Tibial nerve (tissue), 4 donors: ENCODE measurements at regions not wholly inside any gene's neighbourhood (a gene's known extent, or its start where the extent isn't known, plus 50 kb on each side); places are given as distances from the start of the nearest gene placed in this dataset.

Source experiments
- DNase-seq, 2 donors: peaks; one replicate each; pipeline ENCODE4 v3.0.0-alpha.2; 2019; ENCODE audit warnings: low spot score in 2 of 2
- H3K27ac ChIP-seq, 4 donors: fragments of 200-600 bp; sonication (generic) in 3 of 4; one replicate each; pipeline ENCODE4 v1.5.1; 2017 to 2019; ENCODE audit warnings: mild to moderate bottlenecking in 1 of 4
- H3K27me3 ChIP-seq, 2 donors: fragments of 200-600 bp; sonication (generic) in 1 of 2; one replicate each; pipeline versions ENCODE4 v1.5.1 to v1.6.0; 2017 to 2019
- H3K36me3 ChIP-seq, 3 donors: fragments of 200-600 bp; sonication (generic); one replicate each; pipeline ENCODE4 v1.5.1; 2018 to 2019
- H3K4me1 ChIP-seq, 4 donors: fragments of 200-600 bp; sonication (generic) in 3 of 4; one replicate each; pipeline ENCODE4 v1.5.1; 2017 to 2019
- H3K4me3 ChIP-seq, 4 donors: fragments of 200-600 bp; sonication (generic) in 3 of 4; one replicate each; pipeline ENCODE4 v1.5.1; 2017 to 2019; ENCODE audit warnings: mild to moderate bottlenecking in 1 of 4, moderate library complexity in 1 of 4
- H3K9me3 ChIP-seq, 4 donors: fragments of 200-600 bp; sonication (generic) in 3 of 4; one replicate each; pipeline ENCODE4 v1.5.1; 2017 to 2019
- EP300 ChIP-seq, 2 donors: sonication (generic); formaldehyde crosslinking; IDR thresholded peaks; one replicate each; pipeline ENCODE4 v1.6.1; 2017; ENCODE audit warnings: antibody characterized with exemption in 2 of 2, mild to moderate bottlenecking in 1 of 2
- POLR2A ChIP-seq, 2 donors: fragments of 450-650 bp; IDR thresholded peaks; one replicate each; pipeline ENCODE4 v1.6.1; 2017; ENCODE audit warnings: antibody characterized with exemption in 2 of 2, mild to moderate bottlenecking in 2 of 2, moderate library complexity in 2 of 2
- WGBS, 2 donors: methylation state at CpG; one replicate each; pipeline ENCODE4 v1.1.5; 2018; 5-methylcytosine and 5-hydroxymethylcytosine counted together
- TF ChIP-seq, protein P1 (sequence below), 5 experiments: fragments of 200-600 bp in 3 of 5; fragments of 450-650 bp in 2 of 5; sonication (generic) in 3 of 5; IDR thresholded peaks; one replicate each; pipeline ENCODE4 v1.5.1; 2016 to 2019; ENCODE audit warnings: antibody characterized with exemption in 5 of 5, mild to moderate bottlenecking in 3 of 5, moderate library complexity in 2 of 5

DNA sequence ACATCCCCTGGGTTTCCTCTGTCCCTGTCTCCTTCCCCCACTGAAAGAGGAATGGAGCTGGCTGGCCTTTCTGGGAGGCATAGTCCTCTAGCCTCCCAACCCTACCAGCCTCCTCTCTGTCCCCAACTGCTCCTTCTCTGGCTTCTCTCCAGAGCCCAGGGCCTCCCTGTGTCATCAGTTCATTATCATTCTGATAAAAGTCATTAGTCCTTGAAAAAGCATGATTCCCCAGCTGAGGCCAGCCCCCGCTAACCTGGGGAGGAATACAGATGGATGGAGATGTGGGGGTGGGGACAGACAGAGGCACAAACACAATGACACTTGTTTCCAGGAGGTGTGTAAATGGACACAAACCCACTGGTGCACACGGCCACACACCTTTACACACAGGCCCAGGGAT lies 73.6 kb upstream of the HSPA9 start:
- DNase-seq: no peak
- no peak overlapping the region for H3K4me3 ChIP-seq
- TF ChIP-seq EP300 (IDR thresholded peaks at IDR 0.05) (no peak), POLR2A (IDR thresholded peaks at IDR 0.05) (no peak)
- TF ChIP-seq, protein P1, sequence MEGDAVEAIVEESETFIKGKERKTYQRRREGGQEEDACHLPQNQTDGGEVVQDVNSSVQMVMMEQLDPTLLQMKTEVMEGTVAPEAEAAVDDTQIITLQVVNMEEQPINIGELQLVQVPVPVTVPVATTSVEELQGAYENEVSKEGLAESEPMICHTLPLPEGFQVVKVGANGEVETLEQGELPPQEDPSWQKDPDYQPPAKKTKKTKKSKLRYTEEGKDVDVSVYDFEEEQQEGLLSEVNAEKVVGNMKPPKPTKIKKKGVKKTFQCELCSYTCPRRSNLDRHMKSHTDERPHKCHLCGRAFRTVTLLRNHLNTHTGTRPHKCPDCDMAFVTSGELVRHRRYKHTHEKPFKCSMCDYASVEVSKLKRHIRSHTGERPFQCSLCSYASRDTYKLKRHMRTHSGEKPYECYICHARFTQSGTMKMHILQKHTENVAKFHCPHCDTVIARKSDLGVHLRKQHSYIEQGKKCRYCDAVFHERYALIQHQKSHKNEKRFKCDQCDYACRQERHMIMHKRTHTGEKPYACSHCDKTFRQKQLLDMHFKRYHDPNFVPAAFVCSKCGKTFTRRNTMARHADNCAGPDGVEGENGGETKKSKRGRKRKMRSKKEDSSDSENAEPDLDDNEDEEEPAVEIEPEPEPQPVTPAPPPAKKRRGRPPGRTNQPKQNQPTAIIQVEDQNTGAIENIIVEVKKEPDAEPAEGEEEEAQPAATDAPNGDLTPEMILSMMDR (IDR thresholded peaks at IDR 0.05): no peak
- no peaks in the 10 kb centered on the region for H3K27me3 ChIP-seq
- no peaks in the 10 kb centered on the region for H3K9me3 ChIP-seq
- H3K36me3 ChIP-seq: no peaks in the 10 kb centered on the region
- H3K4me1 ChIP-seq: peaks cover 0 to 20% (median 0%) of the 10 kb centered on the region in 4 donors
- H3K27ac ChIP-seq: no peak overlapping the region
- WGBS, 2 donors: 98 to 100% methylated on average over 1 to 2 of the region's 2 CpGs

DNA sequence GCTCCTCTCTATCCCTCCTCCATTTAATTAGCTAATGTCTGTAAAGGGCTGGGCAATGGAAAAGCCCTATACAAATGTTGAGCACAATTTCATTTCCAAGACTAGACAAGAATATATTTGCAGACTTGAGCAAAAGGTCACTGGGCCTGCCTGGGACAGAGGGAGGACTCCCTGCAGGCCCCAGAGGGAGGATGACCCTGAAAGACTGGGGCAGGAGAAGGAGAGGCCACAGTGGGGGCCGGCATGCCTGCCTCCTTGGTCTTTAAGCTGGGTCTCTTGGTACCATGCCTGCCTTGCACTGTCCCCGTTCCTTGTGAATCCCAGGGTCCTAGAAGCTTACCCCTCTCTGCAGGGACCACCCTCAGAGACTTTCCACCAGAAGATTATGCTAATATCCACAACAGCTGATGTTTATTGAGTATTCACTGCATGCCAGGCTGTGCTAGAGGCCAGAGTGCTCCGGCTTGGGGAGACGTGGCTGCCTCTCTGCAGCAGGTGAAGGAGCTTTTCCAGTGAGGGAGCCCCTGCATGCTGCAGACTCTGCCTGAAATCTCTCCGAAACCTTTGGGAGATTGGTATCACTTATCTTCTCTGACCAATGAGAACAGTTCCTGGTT lies 72.7 kb upstream of the HSPA9 start:
- Histone ChIP-seq H3K4me1 (peaks cover 0 to 19% (median 0%) of the 10 kb centered on the region in 4 donors), H3K36me3 (no peaks in the 10 kb centered on the region), H3K4me3 (no peak overlapping the region), H3K27ac (no peak overlapping the region), H3K27me3 (no peaks in the 10 kb centered on the region), H3K9me3 (no peaks in the 10 kb centered on the region)
- TF ChIP-seq, protein P1 (IDR thresholded peaks at IDR 0.05): no peak
- TF ChIP-seq EP300 (IDR thresholded peaks at IDR 0.05): no peak
- TF ChIP-seq POLR2A (IDR thresholded peaks at IDR 0.05): no peak
- no peak for DNase-seq
- 81 to 90% methylated on average over 4 to 5 of the region's 5 CpGs for WGBS, 2 donors

DNA sequence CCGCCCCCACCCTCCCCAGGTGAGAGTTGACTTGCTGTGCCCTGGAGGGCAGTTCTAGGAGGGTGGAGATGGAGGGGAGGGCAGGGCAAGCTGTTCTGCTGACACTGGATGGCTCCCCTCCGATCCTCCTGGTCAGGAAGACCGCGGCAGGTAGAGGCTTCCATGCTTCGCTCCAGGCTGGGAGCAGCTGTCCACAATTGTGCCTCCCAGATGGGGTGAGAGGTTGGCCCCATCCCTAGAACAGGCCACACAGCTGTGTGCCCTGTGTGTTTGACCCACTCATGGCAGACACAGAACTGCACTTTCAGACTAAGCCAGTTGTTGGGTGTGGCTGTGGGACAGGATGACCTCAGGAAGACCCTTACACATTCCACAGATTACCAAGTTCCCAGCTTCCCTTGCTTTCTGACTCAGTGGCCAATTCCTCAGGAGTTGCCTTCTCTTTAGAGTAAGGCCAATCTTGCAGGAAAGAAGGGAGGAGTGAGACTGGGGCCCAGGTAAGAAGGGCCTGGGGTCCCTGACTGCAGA lies 72.1 kb upstream of the HSPA9 start:
- Histone ChIP-seq H3K36me3 (no peaks in the 10 kb centered on the region), H3K4me1 (peaks cover 0 to 19% (median 0%) of the 10 kb centered on the region in 4 donors), H3K27ac (no peak overlapping the region), H3K4me3 (no peak overlapping the region), H3K27me3 (no peaks in the 10 kb centered on the region), H3K9me3 (no peaks in the 10 kb centered on the region)
- no peak for DNase-seq
- no peak for TF ChIP-seq EP300 (IDR thresholded peaks at IDR 0.05)
- TF ChIP-seq, protein P1 (IDR thresholded peaks at IDR 0.05): no peak
- no peak for TF ChIP-seq POLR2A (IDR thresholded peaks at IDR 0.05)
- 78 to 98% methylated on average over 4 to 5 of the region's 5 CpGs for WGBS, 2 donors

DNA sequence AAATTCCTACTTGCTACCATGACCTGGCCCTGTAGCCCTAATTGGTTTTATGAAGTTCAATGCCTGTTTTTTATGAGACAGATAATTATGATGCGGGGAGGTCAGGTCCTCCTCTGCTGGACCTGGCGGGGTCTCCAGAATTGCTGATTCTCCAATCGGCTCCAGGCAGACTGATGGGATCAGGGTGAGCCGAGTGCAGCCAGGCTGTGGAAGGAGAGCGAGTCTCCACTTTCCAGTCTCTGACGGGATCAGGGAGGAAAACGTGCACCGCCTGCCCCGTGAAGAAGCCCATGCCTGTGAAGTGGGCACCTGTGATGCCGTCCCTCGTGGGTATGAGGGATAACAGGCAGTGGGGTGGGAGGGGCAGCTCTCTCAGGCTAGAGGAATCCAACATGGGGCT lies 71.5 kb upstream of the HSPA9 start:
- Histone ChIP-seq H3K36me3 (no peaks in the 10 kb centered on the region), H3K4me1 (peaks cover 0 to 19% (median 0%) of the 10 kb centered on the region in 4 donors), H3K4me3 (no peak overlapping the region), H3K27ac (no peak overlapping the region), H3K27me3 (no peaks in the 10 kb centered on the region), H3K9me3 (no peaks in the 10 kb centered on the region)
- no peak for DNase-seq
- WGBS, 2 donors: 87 to 88% methylated on average over 11 of the region's 11 CpGs
- no peak for TF ChIP-seq POLR2A (IDR thresholded peaks at IDR 0.05)
- TF ChIP-seq, protein P1 (IDR thresholded peaks at IDR 0.05): no peak
- TF ChIP-seq EP300 (IDR thresholded peaks at IDR 0.05): no peak

DNA sequence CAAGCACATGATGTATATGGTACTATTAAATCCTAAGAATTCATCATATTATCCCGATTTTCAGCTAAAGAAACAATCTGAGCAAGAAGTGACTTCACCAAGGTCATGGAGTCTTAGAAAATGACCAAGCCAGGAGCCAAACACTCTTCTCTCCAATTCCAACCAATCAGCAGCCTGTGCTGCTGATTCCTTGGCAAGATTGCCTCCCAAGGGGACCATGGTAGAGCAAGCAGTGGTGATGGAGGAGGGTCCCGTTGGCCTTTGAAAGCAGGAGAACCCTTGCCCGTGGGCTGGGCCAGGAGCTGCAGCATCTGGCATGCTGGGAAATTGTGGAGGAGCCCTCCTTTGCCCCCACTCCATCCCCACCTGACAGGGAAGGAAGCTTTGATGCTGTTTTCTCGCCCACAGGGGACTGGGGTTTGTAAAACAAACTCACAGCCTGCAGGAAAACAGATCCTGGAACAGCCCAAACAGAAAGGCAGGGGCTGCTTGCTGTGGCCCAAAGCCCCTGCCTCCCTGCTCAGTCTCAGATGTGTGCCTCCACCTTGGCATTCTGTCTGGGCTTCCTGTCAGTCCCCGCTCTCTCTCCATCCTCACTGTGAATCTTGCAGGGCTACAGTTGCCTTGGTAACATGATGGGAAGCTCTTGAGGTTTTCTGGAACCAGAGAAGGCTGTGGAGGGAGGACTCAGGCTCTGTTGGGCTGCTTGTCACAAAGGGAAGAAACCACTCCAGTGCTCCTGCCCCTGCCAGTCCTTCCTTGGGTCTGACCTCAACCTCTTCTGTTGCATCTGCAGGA lies 70.8 kb upstream of the HSPA9 start:
- no peak for DNase-seq
- Histone ChIP-seq H3K9me3 (no peaks in the 10 kb centered on the region), H3K27me3 (no peaks in the 10 kb centered on the region), H3K27ac (no peak overlapping the region), H3K4me1 (peaks cover 0 to 19% (median 0%) of the 10 kb centered on the region in 4 donors), H3K36me3 (no peaks in the 10 kb centered on the region), H3K4me3 (no peak overlapping the region)
- no peak for TF ChIP-seq POLR2A (IDR thresholded peaks at IDR 0.05)
- TF ChIP-seq, protein P1 (IDR thresholded peaks at IDR 0.05): no peak
- 63 to 70% methylated on average over 5 of the region's 5 CpGs for WGBS, 2 donors
